IMR-90 (cell line): ENCODE measurements at regions not wholly inside any gene's neighbourhood (a gene's known extent, or its start where the extent isn't known, plus 50 kb on each side); places are given as distances from the start of the nearest gene placed in this dataset.

ENCODE experiments used
- BHLHE40 ChIP-seq: fragments of 150-350 bp; IDR thresholded peaks from 2 replicates; pipeline ENCODE4 v1.6.1; 2016; ENCODE audit warnings: mild to moderate bottlenecking, low read depth, low read length
- MAZ ChIP-seq: IDR thresholded peaks from 2 replicates; pipeline ENCODE4 v1.6.1; 2012; ENCODE audit warnings: low read depth, mild to moderate bottlenecking, low read length, improper control_type of control experiment, moderate library complexity, borderline replicate concordance
- POLR2A ChIP-seq: IDR thresholded peaks from 2 replicates; pipeline ENCODE4 v1.6.1; 2012; ENCODE audit warnings: mild to moderate bottlenecking, low read depth, low read length
- SMC3 ChIP-seq: fragments of 150-350 bp; IDR thresholded peaks from 2 replicates; pipeline ENCODE4 v1.6.1; 2016; ENCODE audit warnings: low read depth, mild to moderate bottlenecking, antibody characterized with exemption, low read length, moderate library complexity
- TF ChIP-seq, protein P1 (sequence below): conservative IDR thresholded peaks from 2 replicates; pipeline ENCODE4 v1.5.1; 2012; ENCODE audit warnings: mild to moderate bottlenecking, low read depth, low read length, improper control_type of control experiment
- TF ChIP-seq, protein P2 (sequence below): fragments of 150-350 bp; IDR thresholded peaks from 2 replicates; pipeline ENCODE4 v1.6.1; 2017; ENCODE audit warnings: mild to moderate bottlenecking, antibody characterized with exemption, low read length, low read depth

DNA sequence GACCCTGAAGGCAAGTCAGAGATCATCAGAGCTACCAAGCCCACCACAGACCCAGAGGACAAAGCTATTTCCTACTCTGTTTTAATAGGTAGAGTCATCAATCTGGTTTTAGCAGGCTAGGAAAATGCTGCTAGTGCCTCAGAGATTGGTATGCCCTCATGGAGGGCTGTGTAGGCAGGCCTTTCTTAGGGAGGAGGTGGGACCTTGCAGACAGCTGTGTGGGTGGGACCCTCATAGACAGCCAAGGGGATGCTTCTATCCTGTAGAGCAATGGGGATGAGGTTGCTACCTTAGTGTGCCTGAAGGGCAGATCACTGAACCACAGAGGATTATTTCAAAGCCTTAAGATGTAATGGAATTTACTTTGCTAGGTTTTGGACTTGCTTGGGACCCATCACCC is 534.9 kb upstream of the KLF12 start:
- no peak for TF ChIP-seq SMC3
- no peak for TF ChIP-seq POLR2A
- TF ChIP-seq, protein P1, sequence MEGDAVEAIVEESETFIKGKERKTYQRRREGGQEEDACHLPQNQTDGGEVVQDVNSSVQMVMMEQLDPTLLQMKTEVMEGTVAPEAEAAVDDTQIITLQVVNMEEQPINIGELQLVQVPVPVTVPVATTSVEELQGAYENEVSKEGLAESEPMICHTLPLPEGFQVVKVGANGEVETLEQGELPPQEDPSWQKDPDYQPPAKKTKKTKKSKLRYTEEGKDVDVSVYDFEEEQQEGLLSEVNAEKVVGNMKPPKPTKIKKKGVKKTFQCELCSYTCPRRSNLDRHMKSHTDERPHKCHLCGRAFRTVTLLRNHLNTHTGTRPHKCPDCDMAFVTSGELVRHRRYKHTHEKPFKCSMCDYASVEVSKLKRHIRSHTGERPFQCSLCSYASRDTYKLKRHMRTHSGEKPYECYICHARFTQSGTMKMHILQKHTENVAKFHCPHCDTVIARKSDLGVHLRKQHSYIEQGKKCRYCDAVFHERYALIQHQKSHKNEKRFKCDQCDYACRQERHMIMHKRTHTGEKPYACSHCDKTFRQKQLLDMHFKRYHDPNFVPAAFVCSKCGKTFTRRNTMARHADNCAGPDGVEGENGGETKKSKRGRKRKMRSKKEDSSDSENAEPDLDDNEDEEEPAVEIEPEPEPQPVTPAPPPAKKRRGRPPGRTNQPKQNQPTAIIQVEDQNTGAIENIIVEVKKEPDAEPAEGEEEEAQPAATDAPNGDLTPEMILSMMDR: no peak
- TF ChIP-seq MAZ: no peak
- TF ChIP-seq, protein P2, sequence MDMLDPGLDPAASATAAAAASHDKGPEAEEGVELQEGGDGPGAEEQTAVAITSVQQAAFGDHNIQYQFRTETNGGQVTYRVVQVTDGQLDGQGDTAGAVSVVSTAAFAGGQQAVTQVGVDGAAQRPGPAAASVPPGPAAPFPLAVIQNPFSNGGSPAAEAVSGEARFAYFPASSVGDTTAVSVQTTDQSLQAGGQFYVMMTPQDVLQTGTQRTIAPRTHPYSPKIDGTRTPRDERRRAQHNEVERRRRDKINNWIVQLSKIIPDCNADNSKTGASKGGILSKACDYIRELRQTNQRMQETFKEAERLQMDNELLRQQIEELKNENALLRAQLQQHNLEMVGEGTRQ: no peak
- no peak for TF ChIP-seq BHLHE40
